ENCODE measurements at regions not wholly inside any gene's neighbourhood (a gene's known extent, or its start where the extent isn't known, plus 50 kb on each side); places are given as distances from the start of the nearest gene placed in this dataset.

GRCh38 chr11:70024773-70025045, 53.4 kb upstream of the ANO1 start:
- H3K36me3 Mint-ChIP-seq = no peaks in the 10 kb centered on the region
- DNase-seq (no peak), ATAC-seq (replicated peaks in 1 of 4) (no peak)
- H3K36me3 ChIP-seq (ENCODE audit: control insufficient read depth in 2 of 2, extremely low read depth in 1 of 2, insufficient read depth in 1 of 2, low read length in 1 of 2) = no peaks in the 10 kb centered on the region
- H3K9me3 Mint-ChIP-seq = no peaks in the 10 kb centered on the region
- CTCF ChIA-PET = no interaction called here
- H3K4me3 ChIP-seq (ENCODE audit: control insufficient read depth in 1 of 2, extremely low read depth in 1 of 2, low read length in 1 of 2) = no peak overlapping the region
- no peak overlapping the region for H3K27ac Mint-ChIP-seq
- peaks cover 0 to 27% of the 10 kb centered on the region in 2 experiments for H3K27me3 ChIP-seq (replicated peaks in 1 of 2; ENCODE audit: control insufficient read depth in 2 of 2, extremely low read depth in 1 of 2, insufficient read depth in 2 of 2, low read length in 1 of 2)
- no CpG with 5 or more reads among the region's 3 CpGs for WGBS (ENCODE audit: insufficient coverage)
- POLR2A ChIA-PET = no interaction called here
- no peaks in the 10 kb centered on the region for H3K4me1 Mint-ChIP-seq
- H3K4me3 Mint-ChIP-seq = no peak overlapping the region
- no peaks in the 10 kb centered on the region for H3K4me1 ChIP-seq (ENCODE audit: control insufficient read depth in 1 of 2, extremely low read depth in 1 of 2, insufficient read depth in 2 of 2, low read length in 2 of 2)
- no peaks in the 10 kb centered on the region for H3K9me3 ChIP-seq
- H3K27me3 Mint-ChIP-seq = peaks cover 0 to 5% of the 10 kb centered on the region in 2 donors
- no peak overlapping the region for H3K27ac ChIP-seq (ENCODE audit: low read length)

- POLR2A ChIA-PET = no interaction called here
- H3K4me3 Mint-ChIP-seq = no peak overlapping the region
- peaks cover 0 to 2% of the 10 kb centered on the region in 2 donors for H3K27me3 Mint-ChIP-seq
- no peak for DNase-seq
- no peaks in the 10 kb centered on the region for H3K36me3 Mint-ChIP-seq
- no peaks in the 10 kb centered on the region for H3K36me3 ChIP-seq (ENCODE audit: control insufficient read depth in 2 of 2, extremely low read depth in 1 of 2, insufficient read depth in 1 of 2, low read length in 1 of 2)
- H3K4me1 Mint-ChIP-seq = no peaks in the 10 kb centered on the region
- no peak overlapping the region for H3K27ac ChIP-seq (ENCODE audit: low read length)
- ATAC-seq (replicated peaks in 1 of 4) = no peak
- WGBS (ENCODE audit: insufficient coverage) = 98% methylated on average over 3 of the region's 3 CpGs
- H3K4me3 ChIP-seq (ENCODE audit: control insufficient read depth in 1 of 2, extremely low read depth in 1 of 2, low read length in 1 of 2) = no peak overlapping the region
- H3K27me3 ChIP-seq (replicated peaks in 1 of 2; ENCODE audit: control insufficient read depth in 2 of 2, extremely low read depth in 1 of 2, insufficient read depth in 2 of 2, low read length in 1 of 2) = peaks cover 0 to 28% of the 10 kb centered on the region in 2 experiments
- H3K4me1 ChIP-seq (ENCODE audit: control insufficient read depth in 1 of 2, extremely low read depth in 1 of 2, insufficient read depth in 2 of 2, low read length in 2 of 2) = no peaks in the 10 kb centered on the region
- H3K9me3 Mint-ChIP-seq = no peaks in the 10 kb centered on the region
- no peak overlapping the region for H3K27ac Mint-ChIP-seq
- no peaks in the 10 kb centered on the region for H3K9me3 ChIP-seq
- CTCF ChIA-PET = no interaction called here
These were observed 52.8 kb upstream of the ANO1 start for GRCh38 chr11:70025308-70025707.

GRCh38 chr11:70026012-70026411, 52.1 kb upstream of the ANO1 start:
- Histone ChIP-seq H3K27ac (ENCODE audit: low read length) (no peak overlapping the region), H3K36me3 (ENCODE audit: control insufficient read depth in 2 of 2, extremely low read depth in 1 of 2, insufficient read depth in 1 of 2, low read length in 1 of 2) (no peaks in the 10 kb centered on the region), H3K27me3 (replicated peaks in 1 of 2; ENCODE audit: control insufficient read depth in 2 of 2, extremely low read depth in 1 of 2, insufficient read depth in 2 of 2, low read length in 1 of 2) (peaks cover 0 to 25% of the 10 kb centered on the region in 2 experiments), H3K9me3 (no peaks in the 10 kb centered on the region), H3K4me3 (ENCODE audit: control insufficient read depth in 1 of 2, extremely low read depth in 1 of 2, low read length in 1 of 2) (no peak overlapping the region), H3K4me1 (ENCODE audit: control insufficient read depth in 1 of 2, extremely low read depth in 1 of 2, insufficient read depth in 2 of 2, low read length in 2 of 2) (no peaks in the 10 kb centered on the region)
- Mint-ChIP-seq H3K27ac (no peak overlapping the region), H3K36me3 (no peaks in the 10 kb centered on the region), H3K4me1 (no peaks in the 10 kb centered on the region), H3K4me3 (no peak overlapping the region), H3K9me3 (no peaks in the 10 kb centered on the region), H3K27me3 (peaks cover 0 to 2% of the 10 kb centered on the region in 2 donors)
- ChIA-PET POLR2A (no interaction called here), CTCF (no interaction called here)
- ATAC-seq (replicated peaks in 1 of 4) (no peak), DNase-seq (no peak)
- WGBS (ENCODE audit: insufficient coverage) = 96% methylated on average over 3 of the region's 3 CpGs

- Histone ChIP-seq H3K4me1 (ENCODE audit: control insufficient read depth in 1 of 2, extremely low read depth in 1 of 2, insufficient read depth in 2 of 2, low read length in 2 of 2) (no peaks in the 10 kb centered on the region), H3K9me3 (no peaks in the 10 kb centered on the region), H3K36me3 (ENCODE audit: control insufficient read depth in 2 of 2, extremely low read depth in 1 of 2, insufficient read depth in 1 of 2, low read length in 1 of 2) (no peaks in the 10 kb centered on the region), H3K27ac (ENCODE audit: low read length) (no peak overlapping the region), H3K4me3 (ENCODE audit: control insufficient read depth in 1 of 2, extremely low read depth in 1 of 2, low read length in 1 of 2) (no peak overlapping the region), H3K27me3 (replicated peaks in 1 of 2; ENCODE audit: control insufficient read depth in 2 of 2, extremely low read depth in 1 of 2, insufficient read depth in 2 of 2, low read length in 1 of 2) (peaks cover 0 to 24% of the 10 kb centered on the region in 2 experiments)
- ChIA-PET POLR2A (no interaction called here), CTCF (no interaction called here)
- Mint-ChIP-seq H3K4me1 (no peaks in the 10 kb centered on the region), H3K9me3 (no peaks in the 10 kb centered on the region), H3K27ac (no peak overlapping the region), H3K36me3 (no peaks in the 10 kb centered on the region), H3K4me3 (no peak overlapping the region), H3K27me3 (peaks cover under 1 to 2% of the 10 kb centered on the region in 2 donors)
- DNase-seq (no peak), ATAC-seq (replicated peaks in 1 of 4) (no peak)
- WGBS (ENCODE audit: insufficient coverage) = 53% methylated on average over 3 of the region's 5 CpGs
These were observed 51.4 kb upstream of the ANO1 start for GRCh38 chr11:70026726-70027125.

- Histone ChIP-seq H3K4me3 (ENCODE audit: control insufficient read depth in 1 of 2, extremely low read depth in 1 of 2, low read length in 1 of 2) (no peak overlapping the region), H3K27ac (ENCODE audit: low read length) (no peak overlapping the region), H3K9me3 (no peaks in the 10 kb centered on the region), H3K27me3 (replicated peaks in 1 of 2; ENCODE audit: control insufficient read depth in 2 of 2, extremely low read depth in 1 of 2, insufficient read depth in 2 of 2, low read length in 1 of 2) (peaks cover 0 to 25% of the 10 kb centered on the region in 2 experiments), H3K36me3 (ENCODE audit: control insufficient read depth in 2 of 2, extremely low read depth in 1 of 2, insufficient read depth in 1 of 2, low read length in 1 of 2) (no peaks in the 10 kb centered on the region), H3K4me1 (ENCODE audit: control insufficient read depth in 1 of 2, extremely low read depth in 1 of 2, insufficient read depth in 2 of 2, low read length in 2 of 2) (no peaks in the 10 kb centered on the region)
- 76% methylated on average over 8 of the region's 8 CpGs for WGBS (ENCODE audit: insufficient coverage)
- Mint-ChIP-seq H3K4me3 (no peak overlapping the region), H3K36me3 (no peaks in the 10 kb centered on the region), H3K9me3 (no peaks in the 10 kb centered on the region), H3K27ac (no peak overlapping the region), H3K27me3 (peaks cover 7% of the 10 kb centered on the region in 2 donors), H3K4me1 (no peaks in the 10 kb centered on the region)
- DNase-seq (no peak), ATAC-seq (replicated peaks in 1 of 4) (no peak)
- CTCF ChIA-PET = no interaction called here
- POLR2A ChIA-PET = no interaction called here
These were observed 50.7 kb upstream of the ANO1 start for GRCh38 chr11:70027451-70027850.

GRCh38 chr11:70028147-70028855, 49.8 kb upstream of the ANO1 start:
- H3K27ac Mint-ChIP-seq = no peak overlapping the region
- no peaks in the 10 kb centered on the region for H3K36me3 Mint-ChIP-seq
- CTCF ChIA-PET = no interaction called here

More at GRCh38 chr11:70028147-70028855, 49.8 kb upstream of the ANO1 start:
- Histone ChIP-seq H3K4me1 (ENCODE audit: control insufficient read depth in 1 of 2, extremely low read depth in 1 of 2, insufficient read depth in 2 of 2, low read length in 2 of 2) (no peaks in the 10 kb centered on the region), H3K9me3 (no peaks in the 10 kb centered on the region), H3K27me3 (replicated peaks in 1 of 2; ENCODE audit: control insufficient read depth in 2 of 2, extremely low read depth in 1 of 2, insufficient read depth in 2 of 2, low read length in 1 of 2) (peaks cover 0 to 28% of the 10 kb centered on the region in 2 experiments), H3K27ac (ENCODE audit: low read length) (no peak overlapping the region), H3K36me3 (ENCODE audit: control insufficient read depth in 2 of 2, extremely low read depth in 1 of 2, insufficient read depth in 1 of 2, low read length in 1 of 2) (no peaks in the 10 kb centered on the region), H3K4me3 (ENCODE audit: control insufficient read depth in 1 of 2, extremely low read depth in 1 of 2, low read length in 1 of 2) (no peak overlapping the region)
- 83% methylated on average over 2 of the region's 12 CpGs for WGBS (ENCODE audit: insufficient coverage)
- H3K4me1 Mint-ChIP-seq = no peaks in the 10 kb centered on the region
- no peak for DNase-seq
- POLR2A ChIA-PET = no interaction called here
- peaks cover 6 to 10% of the 10 kb centered on the region in 2 donors for H3K27me3 Mint-ChIP-seq
- H3K4me3 Mint-ChIP-seq = no peak overlapping the region
- ATAC-seq (replicated peaks in 1 of 4) = no peak
- no peaks in the 10 kb centered on the region for H3K9me3 Mint-ChIP-seq
